HCT116 (cell line): ENCODE measurements at regions not wholly inside any gene's neighbourhood (a gene's known extent, or its start where the extent isn't known, plus 50 kb on each side); places are given as distances from the start of the nearest gene placed in this dataset.

Source experiments
- EGR1 ChIP-seq: IDR thresholded peaks from 2 replicates; pipeline ENCODE4 v1.6.1; 2012; ENCODE audit warnings: low read depth
- EZH2 ChIP-seq: fragments of 200-600 bp; sonication (generic); IDR thresholded peaks from 2 replicates; pipeline ENCODE4 v1.6.1; 2017; ENCODE audit warnings: antibody characterized with exemption, mixed run types
- EZH2phosphoT487 ChIP-seq: fragments of 200-600 bp; IDR thresholded peaks from 2 replicates; pipeline ENCODE4 v1.6.1; 2018; ENCODE audit warnings: antibody characterized with exemption, borderline replicate concordance
- POLR2A ChIP-seq: IDR thresholded peaks from 2 replicates; pipeline ENCODE4 v1.7.0; 2011; ENCODE audit warnings: borderline replicate concordance; ENCODE audit not compliant: insufficient read depth, insufficient read length; ENCODE audit errors: extremely low read depth
- POLR2AphosphoS5 ChIP-seq: IDR thresholded peaks from 2 replicates; pipeline ENCODE4 v1.6.1; 2011; ENCODE audit warnings: mild to moderate bottlenecking, low read depth, low read length, moderate library complexity
- RAD21 ChIP-seq: IDR thresholded peaks from 2 replicates; pipeline ENCODE4 v1.6.1; 2012; ENCODE audit warnings: low read depth, mild to moderate bottlenecking
- SP1 ChIP-seq: IDR thresholded peaks from 2 replicates; pipeline ENCODE4 v1.6.1; 2012; ENCODE audit warnings: low read depth
- ZNF274 ChIP-seq: fragments of 200-500 bp; sonication (Bioruptor generic); IDR thresholded peaks from 2 replicates; pipeline ENCODE4 v1.6.1; 2014; ENCODE audit warnings: mild to moderate bottlenecking, low read depth, low read length, inconsistent platforms
- TF ChIP-seq, protein P1 (sequence below), 3 experiments: fragments of 200-600 bp in 1 of 3; sonication (generic) in 1 of 3; IDR thresholded peaks in 2 of 3; conservative IDR thresholded peaks in 1 of 3; 2 replicates each; pipeline ENCODE4 v1.5.1; 2012 to 2017; ENCODE audit warnings: low read depth in 2 of 3, low read length in 2 of 3, antibody characterized with exemption in 1 of 3, borderline replicate concordance in 1 of 3, control low read depth in 1 of 3, mild to moderate bottlenecking in 1 of 3, mixed read lengths in 1 of 3, mixed run types in 1 of 3, moderate library complexity in 1 of 3; ENCODE audit not compliant: insufficient read depth in 1 of 3

DNA sequence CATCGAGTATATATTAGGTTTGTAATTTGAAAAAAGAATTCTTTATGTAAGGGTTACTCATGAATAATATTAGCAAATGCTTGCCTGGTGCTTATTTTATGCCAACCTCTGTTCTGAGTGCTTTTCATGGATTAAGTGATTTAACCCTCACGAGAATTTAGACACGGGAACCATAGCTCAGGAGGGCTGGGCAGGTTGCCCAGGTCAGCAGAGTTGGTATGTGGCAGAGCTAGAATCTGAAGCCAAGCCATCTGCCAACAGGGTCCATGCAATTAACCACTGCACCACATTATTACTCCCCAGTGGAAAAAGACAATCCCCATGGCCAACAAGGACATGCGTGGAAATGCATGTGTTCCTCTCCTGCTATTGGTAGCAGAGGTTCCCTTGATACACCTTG lies 345.6 kb downstream of the CDC5L start:
- TF ChIP-seq, protein P1, sequence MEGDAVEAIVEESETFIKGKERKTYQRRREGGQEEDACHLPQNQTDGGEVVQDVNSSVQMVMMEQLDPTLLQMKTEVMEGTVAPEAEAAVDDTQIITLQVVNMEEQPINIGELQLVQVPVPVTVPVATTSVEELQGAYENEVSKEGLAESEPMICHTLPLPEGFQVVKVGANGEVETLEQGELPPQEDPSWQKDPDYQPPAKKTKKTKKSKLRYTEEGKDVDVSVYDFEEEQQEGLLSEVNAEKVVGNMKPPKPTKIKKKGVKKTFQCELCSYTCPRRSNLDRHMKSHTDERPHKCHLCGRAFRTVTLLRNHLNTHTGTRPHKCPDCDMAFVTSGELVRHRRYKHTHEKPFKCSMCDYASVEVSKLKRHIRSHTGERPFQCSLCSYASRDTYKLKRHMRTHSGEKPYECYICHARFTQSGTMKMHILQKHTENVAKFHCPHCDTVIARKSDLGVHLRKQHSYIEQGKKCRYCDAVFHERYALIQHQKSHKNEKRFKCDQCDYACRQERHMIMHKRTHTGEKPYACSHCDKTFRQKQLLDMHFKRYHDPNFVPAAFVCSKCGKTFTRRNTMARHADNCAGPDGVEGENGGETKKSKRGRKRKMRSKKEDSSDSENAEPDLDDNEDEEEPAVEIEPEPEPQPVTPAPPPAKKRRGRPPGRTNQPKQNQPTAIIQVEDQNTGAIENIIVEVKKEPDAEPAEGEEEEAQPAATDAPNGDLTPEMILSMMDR (IDR thresholded peaks at IDR 0.05 in 2 of 3, conservative IDR thresholded peaks at IDR 0.05 in 1 of 3; ENCODE audit: borderline replicate concordance in 1 of 3, insufficient read depth in 1 of 3, low read depth in 2 of 3, low read length in 2 of 3): no peak
- TF ChIP-seq EZH2: no peak
- TF ChIP-seq ZNF274: no peak
- no peak for TF ChIP-seq POLR2AphosphoS5
- no peak for TF ChIP-seq SP1
- TF ChIP-seq EGR1: no peak
- TF ChIP-seq RAD21: no peak
- no peak for TF ChIP-seq EZH2phosphoT487
- TF ChIP-seq POLR2A: no peak
